H54 (cell line): ENCODE measurements at regions not wholly inside any gene's neighbourhood (a gene's known extent, or its start where the extent isn't known, plus 50 kb on each side); places are given as distances from the start of the nearest gene placed in this dataset.
A peak's percentile ranks its signal among the peaks of the same experiment; 100 is the strongest.

Source experiments
- DNase-seq: peaks from one replicate; pipeline ENCODE4 v3.0.0; 2011; ENCODE audit warnings: low spot score, mixed read lengths; ENCODE audit not compliant: insufficient read length
- FAIRE-seq: peaks from 3 replicates; lab custom pipeline; 2011; peaks lifted over from hg19 to GRCh38; lab: Jason Lieb, UNC
- POLR2A ChIP-seq: IDR thresholded peaks from 2 replicates; pipeline ENCODE4 v1.6.1; 2011; ENCODE audit warnings: low read depth, mild to moderate bottlenecking, low read length

DNA sequence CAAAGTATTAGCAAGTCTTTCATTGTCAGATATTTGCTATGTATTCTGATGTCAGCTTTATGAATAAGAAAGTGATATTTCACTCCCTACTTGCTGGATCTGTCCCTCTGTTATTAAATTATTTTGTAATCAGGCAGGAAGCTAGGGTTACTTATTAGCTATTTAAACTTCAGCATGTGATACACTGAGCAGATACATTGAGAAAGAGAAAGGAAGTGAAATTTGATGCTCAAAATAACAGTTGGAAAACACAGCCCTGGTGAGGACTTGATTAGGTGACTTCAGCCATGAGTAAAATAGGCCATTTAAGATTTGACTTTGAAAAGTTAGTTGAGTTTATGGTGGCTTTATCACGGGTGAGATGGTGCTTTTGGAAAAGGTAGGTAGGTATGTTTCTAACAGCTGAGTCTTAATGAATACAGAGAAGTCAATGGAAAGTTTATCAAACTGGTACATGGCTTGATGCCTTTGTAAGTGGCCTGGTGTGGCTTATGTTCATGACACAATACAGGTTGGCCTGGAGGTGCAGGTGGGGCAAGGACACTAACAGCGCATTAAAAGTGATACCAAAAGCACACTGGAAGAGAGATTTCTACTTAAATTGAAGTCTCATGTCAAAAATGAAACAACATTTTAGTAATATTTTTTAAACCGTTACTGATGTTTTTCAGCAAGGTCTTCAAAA lies 321.2 kb upstream of the SPOCK3 start:
- no peak for DNase-seq
- FAIRE-seq, result no peak
- no peak for TF ChIP-seq POLR2A

- no peak for TF ChIP-seq POLR2A
- no peak for FAIRE-seq
- no peak for DNase-seq
These were observed 344.6 kb upstream of the SPOCK3 start for GRCh38 chr4:167578906-167579305.

GRCh38 chr4:167581449-167581965 lies 347.2 kb upstream of the SPOCK3 start:
- DNase-seq (no peak), FAIRE-seq (no peak)
- TF ChIP-seq POLR2A, result no peak

- TF ChIP-seq POLR2A, result no peak
- no peak for DNase-seq
- no peak for FAIRE-seq
These were observed 353.1 kb upstream of the SPOCK3 start for GRCh38 chr4:167587361-167587760.

GRCh38 chr4:167595898-167596297 lies 361.6 kb upstream of the SPOCK3 start:
- DNase-seq, result no peak
- no peak for FAIRE-seq
- TF ChIP-seq POLR2A, result no peak

GRCh38 chr4:167602157-167602556 lies 367.9 kb upstream of the SPOCK3 start:
- no peak for TF ChIP-seq POLR2A
- FAIRE-seq (no peak), DNase-seq (no peak)

GRCh38 chr4:167606551-167606950 lies 372.3 kb upstream of the SPOCK3 start:
- no peak for FAIRE-seq

GRCh38 chr4:167613381-167613780 lies 379.1 kb upstream of the SPOCK3 start:
- no peak for TF ChIP-seq POLR2A
- FAIRE-seq (no peak), DNase-seq (no peak)

More at GRCh38 chr4:167606551-167606950, 372.3 kb upstream of the SPOCK3 start:
- no peak for TF ChIP-seq POLR2A
- no peak for DNase-seq

DNA sequence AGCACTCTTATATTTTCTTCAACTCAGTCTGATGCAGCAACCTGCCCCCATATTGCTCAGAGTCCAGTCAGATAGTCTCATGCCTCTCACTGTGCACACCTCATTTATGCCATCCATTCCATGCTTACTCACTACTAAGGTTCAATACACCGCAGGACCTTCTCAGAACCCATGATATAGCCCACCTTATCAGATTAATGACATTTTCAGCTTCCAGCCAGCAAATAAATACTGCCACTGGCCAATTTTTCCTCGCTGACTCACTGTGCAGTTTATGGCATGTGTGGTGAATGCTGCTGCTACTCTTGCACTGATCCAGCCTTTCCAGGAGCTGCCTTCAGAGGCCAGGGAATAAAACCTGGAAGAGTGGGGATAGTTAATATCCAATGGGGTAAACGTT lies 380.6 kb upstream of the SPOCK3 start:
- no peak for TF ChIP-seq POLR2A
- peak; percentile 15 for FAIRE-seq
- no peak for DNase-seq

DNA sequence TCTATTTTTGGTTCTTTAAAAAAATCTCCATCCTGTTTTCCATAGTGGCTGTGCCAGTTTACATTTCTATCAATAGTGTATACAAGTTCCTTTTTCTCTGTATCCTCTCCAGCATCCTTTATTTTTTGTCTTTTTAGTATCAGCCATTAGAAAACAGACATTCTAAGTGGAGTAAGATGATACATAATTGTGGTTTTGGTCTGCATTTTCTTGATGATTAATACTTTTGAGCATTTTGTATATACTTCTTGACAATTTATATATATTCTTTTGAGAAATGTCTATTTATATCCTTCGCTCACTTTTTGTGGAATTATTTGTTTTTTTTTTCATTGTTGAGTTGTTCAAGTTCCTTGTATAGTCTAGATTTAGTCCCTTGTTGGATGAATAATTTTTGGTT lies 382.2 kb upstream of the SPOCK3 start:
- DNase-seq, result no peak
- no peak for TF ChIP-seq POLR2A
- no peak for FAIRE-seq

DNA sequence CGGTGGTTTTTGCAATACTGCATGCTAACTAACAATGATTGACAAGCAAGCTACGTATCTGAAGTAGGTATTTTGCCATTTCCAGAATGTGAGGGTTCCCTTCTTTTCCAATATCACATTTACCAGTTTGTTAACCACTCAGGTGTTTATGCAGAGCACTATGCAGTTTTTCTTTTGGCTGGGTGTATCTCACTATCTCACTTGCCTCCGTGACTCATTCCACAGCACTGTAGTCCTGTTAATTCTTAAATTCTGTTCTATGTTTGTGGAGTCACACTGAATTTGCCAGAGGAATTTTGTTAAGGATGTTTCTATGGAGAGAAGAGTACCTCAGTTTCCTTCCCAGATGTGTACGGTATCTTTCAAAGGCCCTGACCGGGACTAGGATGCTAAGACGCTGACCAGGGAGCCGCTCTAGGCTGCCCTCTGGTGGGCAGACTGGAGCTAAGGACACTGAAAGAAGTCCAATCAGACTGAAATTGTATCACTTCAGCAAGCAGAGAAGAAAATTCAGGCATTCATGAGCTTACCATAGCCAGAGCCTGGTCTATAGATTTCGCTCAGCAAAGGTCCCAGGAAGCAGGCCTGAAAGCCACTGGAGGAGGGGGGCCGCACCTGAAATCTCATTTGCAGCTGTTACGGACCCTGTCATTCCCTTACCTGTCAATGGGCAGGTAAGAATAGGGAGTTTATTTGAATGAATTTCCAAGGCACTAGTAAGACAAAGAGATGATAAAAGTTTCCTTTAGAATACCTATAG lies 388.4 kb upstream of the SPOCK3 start:
- FAIRE-seq (peak; percentile 20), DNase-seq (peak; percentile 6)
- TF ChIP-seq POLR2A, result no peak

DNA sequence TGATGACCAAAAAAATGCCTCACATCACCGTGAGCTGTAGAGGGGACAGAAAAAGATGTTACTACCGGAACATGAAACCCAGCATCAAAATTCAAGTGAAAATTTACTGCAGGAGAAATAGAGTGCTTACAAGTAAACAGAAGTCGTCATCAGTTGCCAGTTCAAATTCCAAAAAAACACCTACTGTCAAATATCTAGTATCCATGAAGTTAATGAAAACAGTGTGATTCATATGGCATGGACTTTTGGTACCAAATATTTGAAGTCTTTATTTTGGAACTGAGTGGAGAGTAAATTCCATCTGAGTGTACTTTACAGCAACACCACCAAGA lies 388.9 kb upstream of the SPOCK3 start:
- DNase-seq, result no peak
- FAIRE-seq, result no peak
- TF ChIP-seq POLR2A, result no peak

DNA sequence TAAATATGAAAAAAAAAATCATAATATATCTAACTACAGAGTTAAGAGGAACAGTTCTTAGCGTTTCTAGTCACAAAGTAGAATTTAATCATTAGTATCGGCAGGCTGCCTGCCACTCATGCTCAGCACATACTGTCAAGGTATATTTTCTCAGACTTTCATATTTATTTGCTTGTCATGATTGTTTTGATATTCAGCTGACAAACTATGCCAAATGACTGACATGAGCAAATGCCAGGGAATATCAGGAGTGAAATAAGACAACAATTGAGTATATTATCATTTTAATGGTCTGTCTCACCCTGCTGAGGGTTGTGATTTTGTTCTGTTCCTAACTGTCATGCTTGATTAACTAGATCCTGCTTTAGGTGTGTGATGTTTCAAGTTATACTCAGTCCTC lies 395.0 kb upstream of the SPOCK3 start:
- TF ChIP-seq POLR2A, result no peak
- FAIRE-seq, result no peak
- no peak for DNase-seq

GRCh38 chr4:167642250-167642649 lies 408.0 kb upstream of the SPOCK3 start:
- no peak for DNase-seq
- FAIRE-seq, result no peak
- TF ChIP-seq POLR2A, result no peak

GRCh38 chr4:167645358-167645757 lies 411.1 kb upstream of the SPOCK3 start:
- TF ChIP-seq POLR2A, result no peak
- FAIRE-seq (no peak), DNase-seq (no peak)
